GM12892 (cell line): ENCODE measurements at regions not wholly inside any gene's neighbourhood (a gene's known extent, or its start where the extent isn't known, plus 50 kb on each side); places are given as distances from the start of the nearest gene placed in this dataset.

Experiments used
- POLR2A ChIP-seq: IDR thresholded peaks from 2 replicates; pipeline ENCODE4 v1.6.1; 2011; ENCODE audit warnings: low read depth, low read length, control low read depth
- POLR2AphosphoS5 ChIP-seq: IDR thresholded peaks from 2 replicates; pipeline ENCODE4 v1.6.1; 2011; ENCODE audit warnings: low read depth, low read length, control low read depth
- TAF1 ChIP-seq: IDR thresholded peaks from 2 replicates; pipeline ENCODE4 v1.6.1; 2011; ENCODE audit warnings: low read depth, mild to moderate bottlenecking, control low read depth, low read length, borderline replicate concordance

DNA sequence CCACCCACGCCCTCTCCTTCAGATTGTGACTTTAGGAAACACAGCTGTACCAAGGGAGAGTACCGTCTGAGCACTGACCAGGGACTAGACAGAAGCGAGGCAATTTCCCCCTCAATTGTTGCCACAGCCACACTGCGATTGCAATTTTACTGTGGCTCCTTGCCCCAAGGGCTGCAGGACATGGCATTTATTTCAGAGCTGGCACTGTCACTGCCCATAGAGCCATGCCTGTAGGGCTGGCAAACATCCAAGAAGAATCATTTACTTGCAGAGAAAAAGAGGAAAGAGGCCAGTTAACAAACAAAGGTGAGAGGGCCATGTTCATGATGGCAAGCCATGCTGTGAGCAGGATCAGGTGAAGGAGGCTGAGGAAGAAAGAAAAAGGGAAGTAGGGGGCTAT is 129.6 kb downstream of the EMP1 start:
- TF ChIP-seq POLR2AphosphoS5 = no peak
- TF ChIP-seq POLR2A = no peak
- no peak for TF ChIP-seq TAF1
